SK-N-SH treated with all-trans-retinoic acid at 6 μM for 48 hours (cell line): ENCODE measurements at regions not wholly inside any gene's neighbourhood (a gene's known extent, or its start where the extent isn't known, plus 50 kb on each side); places are given as distances from the start of the nearest gene placed in this dataset.

Experiments used
- ATAC-seq: fragments of 200-7000 bp; cut with Tn5 transposase; 3 replicates; pipeline ENCODE4 v1.9.1; 2020; ENCODE audit warnings: mild to moderate bottlenecking, moderate library complexity
- ARNTL ChIP-seq: fragments of 450-650 bp; formaldehyde crosslinking; IDR thresholded peaks from 2 replicates; pipeline ENCODE4 v1.5.0; 2020; ENCODE audit warnings: low read depth, mild to moderate bottlenecking, moderate library complexity, borderline replicate concordance
- BACH2 ChIP-seq: fragments of 250-450 bp; sonication (Bioruptor Pico); IDR thresholded peaks from 2 replicates; pipeline ENCODE4 v1.9.0; 2021; ENCODE audit warnings: mild to moderate bottlenecking, borderline replicate concordance
- CSDC2 ChIP-seq: fragments of 250-450 bp; sonication (Bioruptor Pico); IDR thresholded peaks from 2 replicates; pipeline ENCODE4 v1.5.0; 2020; ENCODE audit warnings: mild to moderate bottlenecking, moderate library complexity
- ESRRG ChIP-seq: fragments of 250-450 bp; sonication (Bioruptor Pico); IDR thresholded peaks from 2 replicates; pipeline ENCODE4 v1.6.1; 2021; ENCODE audit warnings: mild to moderate bottlenecking
- GLIS3 ChIP-seq: fragments of 250-450 bp; sonication (Bioruptor Pico); IDR thresholded peaks from 2 replicates; pipeline ENCODE4 v1.5.0; 2020; ENCODE audit warnings: mild to moderate bottlenecking, moderate library complexity
- ISL1 ChIP-seq: fragments of 250-450 bp; sonication (Bioruptor Pico); IDR thresholded peaks from 2 replicates; pipeline ENCODE4 v2.1.2; 2022; ENCODE audit warnings: mild to moderate bottlenecking, moderate library complexity
- OSR1 ChIP-seq: fragments of 250-450 bp; sonication (Bioruptor Pico); IDR thresholded peaks from 2 replicates; pipeline ENCODE4 v1.8.0; 2022; ENCODE audit warnings: moderate library complexity, mild to moderate bottlenecking, inconsistent platforms
- PATZ1 ChIP-seq: fragments of 250-450 bp; sonication (Bioruptor Pico); IDR thresholded peaks from 2 replicates; pipeline ENCODE4 v1.8.0; 2020; ENCODE audit warnings: mild to moderate bottlenecking, moderate library complexity, borderline replicate concordance
- POU6F1 ChIP-seq: fragments of 250-450 bp; sonication (Bioruptor Pico); IDR thresholded peaks from 2 replicates; pipeline ENCODE4 v1.8.0; 2021; ENCODE audit warnings: low read depth, mild to moderate bottlenecking, moderate library complexity, borderline replicate concordance
- PPARA ChIP-seq: fragments of 250-450 bp; sonication (Bioruptor Pico); IDR thresholded peaks from 2 replicates; pipeline ENCODE4 v1.5.0; 2020; ENCODE audit warnings: mild to moderate bottlenecking, borderline replicate concordance
- RARB ChIP-seq: fragments of 250-450 bp; sonication (Bioruptor Pico); IDR thresholded peaks from 2 replicates; pipeline ENCODE4 v1.8.0; 2021; ENCODE audit warnings: mild to moderate bottlenecking, moderate library complexity
- SNAI2 ChIP-seq: fragments of 250-450 bp; sonication (Bioruptor Pico); IDR thresholded peaks from 2 replicates; pipeline ENCODE4 v1.5.0; 2020; ENCODE audit warnings: mild to moderate bottlenecking, moderate library complexity
- TCF4 ChIP-seq: fragments of 250-450 bp; sonication (Bioruptor Pico); IDR thresholded peaks from 2 replicates; pipeline ENCODE4 v1.8.0; 2021; ENCODE audit warnings: mild to moderate bottlenecking, moderate library complexity, borderline replicate concordance
- TOX ChIP-seq: fragments of 250-450 bp; sonication (Bioruptor Pico); IDR thresholded peaks from 2 replicates; pipeline ENCODE4 v1.8.0; 2021; ENCODE audit warnings: mild to moderate bottlenecking, moderate library complexity, borderline replicate concordance
- ZC3H10 ChIP-seq: fragments of 250-450 bp; sonication (Bioruptor Pico); IDR thresholded peaks from 2 replicates; pipeline ENCODE4 v1.5.1; 2021; ENCODE audit warnings: mild to moderate bottlenecking, moderate library complexity
- ZFP3 ChIP-seq: fragments of 250-450 bp; sonication (Bioruptor Pico); IDR thresholded peaks from 2 replicates; pipeline ENCODE4 v1.5.0; 2020; ENCODE audit warnings: mild to moderate bottlenecking, moderate library complexity
- ZFP30 ChIP-seq: fragments of 450-650 bp; formaldehyde crosslinking; IDR thresholded peaks from 2 replicates; pipeline ENCODE4 v1.5.0; 2022; ENCODE audit warnings: mild to moderate bottlenecking, moderate library complexity
- ZNF565 ChIP-seq: fragments of 450-650 bp; formaldehyde crosslinking; conservative IDR thresholded peaks from 2 replicates; pipeline ENCODE4 v1.5.0; 2020; ENCODE audit warnings: low read depth, mild to moderate bottlenecking, moderate library complexity
- ZNF70 ChIP-seq: fragments of 450-650 bp; formaldehyde crosslinking; IDR thresholded peaks from 2 replicates; pipeline ENCODE4 v1.5.0; 2020; ENCODE audit warnings: mild to moderate bottlenecking, moderate library complexity
- TF ChIP-seq, protein P1 (sequence below): fragments of 250-450 bp; sonication (Bioruptor Pico); IDR thresholded peaks from 2 replicates; pipeline ENCODE4 v1.5.1; 2020; ENCODE audit warnings: low read depth, mild to moderate bottlenecking, moderate library complexity
- TF ChIP-seq, protein P2 (sequence below): fragments of 250-450 bp; sonication (Bioruptor Pico); IDR thresholded peaks from 2 replicates; pipeline ENCODE4 v1.5.1; 2021; ENCODE audit warnings: mild to moderate bottlenecking, moderate library complexity
- TF ChIP-seq, protein P3 (sequence below): fragments of 250-450 bp; sonication (Bioruptor Pico); IDR thresholded peaks from 2 replicates; pipeline ENCODE4 v1.5.0; 2020; ENCODE audit warnings: mild to moderate bottlenecking, moderate library complexity

- TF ChIP-seq OSR1 (no peak), TCF4 (CRISPR knock-in tag) (no peak), ZC3H10 (CRISPR knock-in tag) (no peak), ISL1 (no peak), RARB (no peak), ZNF565 (no peak), POU6F1 (CRISPR knock-in tag) (no peak), ZFP30 (CRISPR knock-in tag) (no peak), GLIS3 (CRISPR knock-in tag) (no peak), SNAI2 (CRISPR knock-in tag) (no peak)
- TF ChIP-seq, protein P1, sequence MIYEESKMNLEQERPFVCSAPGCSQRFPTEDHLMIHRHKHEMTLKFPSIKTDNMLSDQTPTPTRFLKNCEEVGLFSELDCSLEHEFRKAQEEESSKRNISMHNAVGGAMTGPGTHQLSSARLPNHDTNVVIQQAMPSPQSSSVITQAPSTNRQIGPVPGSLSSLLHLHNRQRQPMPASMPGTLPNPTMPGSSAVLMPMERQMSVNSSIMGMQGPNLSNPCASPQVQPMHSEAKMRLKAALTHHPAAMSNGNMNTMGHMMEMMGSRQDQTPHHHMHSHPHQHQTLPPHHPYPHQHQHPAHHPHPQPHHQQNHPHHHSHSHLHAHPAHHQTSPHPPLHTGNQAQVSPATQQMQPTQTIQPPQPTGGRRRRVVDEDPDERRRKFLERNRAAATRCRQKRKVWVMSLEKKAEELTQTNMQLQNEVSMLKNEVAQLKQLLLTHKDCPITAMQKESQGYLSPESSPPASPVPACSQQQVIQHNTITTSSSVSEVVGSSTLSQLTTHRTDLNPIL (CRISPR knock-in tag): no peak
- TF ChIP-seq, protein P2, sequence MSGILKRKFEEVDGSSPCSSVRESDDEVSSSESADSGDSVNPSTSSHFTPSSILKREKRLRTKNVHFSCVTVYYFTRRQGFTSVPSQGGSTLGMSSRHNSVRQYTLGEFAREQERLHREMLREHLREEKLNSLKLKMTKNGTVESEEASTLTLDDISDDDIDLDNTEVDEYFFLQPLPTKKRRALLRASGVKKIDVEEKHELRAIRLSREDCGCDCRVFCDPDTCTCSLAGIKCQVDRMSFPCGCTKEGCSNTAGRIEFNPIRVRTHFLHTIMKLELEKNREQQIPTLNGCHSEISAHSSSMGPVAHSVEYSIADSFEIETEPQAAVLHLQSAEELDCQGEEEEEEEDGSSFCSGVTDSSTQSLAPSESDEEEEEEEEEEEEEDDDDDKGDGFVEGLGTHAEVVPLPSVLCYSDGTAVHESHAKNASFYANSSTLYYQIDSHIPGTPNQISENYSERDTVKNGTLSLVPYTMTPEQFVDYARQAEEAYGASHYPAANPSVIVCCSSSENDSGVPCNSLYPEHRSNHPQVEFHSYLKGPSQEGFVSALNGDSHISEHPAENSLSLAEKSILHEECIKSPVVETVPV: no peak
- no peak for ATAC-seq
These were observed 398.9 kb downstream of the SHISA9 start for GRCh38 chr16:13300066-13300840.

DNA sequence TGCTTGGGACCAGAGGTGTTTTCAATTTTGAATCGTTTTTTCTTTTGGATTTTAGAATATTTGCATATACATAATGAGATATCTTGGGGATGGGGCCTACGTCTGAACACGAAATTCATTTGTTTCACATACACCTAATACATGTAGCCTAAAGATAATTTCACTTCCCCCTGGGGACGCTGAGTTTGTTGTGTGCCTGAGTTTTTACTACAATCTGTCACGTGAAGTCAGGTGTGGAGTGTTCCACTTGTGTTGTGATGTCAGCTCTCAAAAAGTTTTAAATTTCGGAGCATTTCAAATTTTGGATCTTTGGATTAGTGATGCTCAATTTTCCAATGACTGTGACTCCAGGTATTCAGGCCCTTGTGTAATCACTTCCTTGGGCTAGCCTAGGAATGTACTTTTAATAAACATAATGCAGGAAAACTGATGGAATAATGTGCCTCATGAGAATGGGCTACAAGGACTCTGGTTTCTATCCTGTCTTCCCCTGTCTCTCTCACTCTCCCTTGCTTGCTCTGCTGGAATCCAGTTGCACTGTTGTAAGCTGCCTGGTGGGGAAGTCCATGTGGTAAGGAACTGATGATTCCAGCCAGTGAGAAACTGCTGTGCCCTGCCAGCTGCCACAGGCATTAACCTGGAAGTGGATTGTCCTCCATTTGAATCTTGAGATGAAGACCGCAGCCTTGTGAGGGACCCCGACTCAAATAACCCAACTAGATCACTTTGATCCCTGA is 403.8 kb downstream of the SHISA9 start:
- ATAC-seq: no peak
- TF ChIP-seq ZC3H10 (CRISPR knock-in tag) (no peak), TOX (CRISPR knock-in tag) (no peak), OSR1 (no peak), RARB (no peak), SNAI2 (CRISPR knock-in tag) (no peak), GLIS3 (CRISPR knock-in tag) (no peak), PPARA (CRISPR knock-in tag) (no peak), BACH2 (no peak), TCF4 (CRISPR knock-in tag) (no peak), ISL1 (no peak), ARNTL (CRISPR knock-in tag) (no peak), CSDC2 (no peak), ZNF70 (CRISPR knock-in tag) (no peak), ZNF565 (no peak), ZFP3 (CRISPR knock-in tag) (no peak), PATZ1 (CRISPR knock-in tag) (no peak), ESRRG (CRISPR knock-in tag) (no peak)
- TF ChIP-seq, protein P3, sequence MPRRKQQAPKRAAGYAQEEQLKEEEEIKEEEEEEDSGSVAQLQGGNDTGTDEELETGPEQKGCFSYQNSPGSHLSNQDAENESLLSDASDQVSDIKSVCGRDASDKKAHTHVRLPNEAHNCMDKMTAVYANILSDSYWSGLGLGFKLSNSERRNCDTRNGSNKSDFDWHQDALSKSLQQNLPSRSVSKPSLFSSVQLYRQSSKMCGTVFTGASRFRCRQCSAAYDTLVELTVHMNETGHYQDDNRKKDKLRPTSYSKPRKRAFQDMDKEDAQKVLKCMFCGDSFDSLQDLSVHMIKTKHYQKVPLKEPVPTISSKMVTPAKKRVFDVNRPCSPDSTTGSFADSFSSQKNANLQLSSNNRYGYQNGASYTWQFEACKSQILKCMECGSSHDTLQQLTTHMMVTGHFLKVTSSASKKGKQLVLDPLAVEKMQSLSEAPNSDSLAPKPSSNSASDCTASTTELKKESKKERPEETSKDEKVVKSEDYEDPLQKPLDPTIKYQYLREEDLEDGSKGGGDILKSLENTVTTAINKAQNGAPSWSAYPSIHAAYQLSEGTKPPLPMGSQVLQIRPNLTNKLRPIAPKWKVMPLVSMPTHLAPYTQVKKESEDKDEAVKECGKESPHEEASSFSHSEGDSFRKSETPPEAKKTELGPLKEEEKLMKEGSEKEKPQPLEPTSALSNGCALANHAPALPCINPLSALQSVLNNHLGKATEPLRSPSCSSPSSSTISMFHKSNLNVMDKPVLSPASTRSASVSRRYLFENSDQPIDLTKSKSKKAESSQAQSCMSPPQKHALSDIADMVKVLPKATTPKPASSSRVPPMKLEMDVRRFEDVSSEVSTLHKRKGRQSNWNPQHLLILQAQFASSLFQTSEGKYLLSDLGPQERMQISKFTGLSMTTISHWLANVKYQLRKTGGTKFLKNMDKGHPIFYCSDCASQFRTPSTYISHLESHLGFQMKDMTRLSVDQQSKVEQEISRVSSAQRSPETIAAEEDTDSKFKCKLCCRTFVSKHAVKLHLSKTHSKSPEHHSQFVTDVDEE (CRISPR knock-in tag): no peak
- TF ChIP-seq, protein P2: no peak
